ENCODE measurements at regions not wholly inside any gene's neighbourhood (a gene's known extent, or its start where the extent isn't known, plus 50 kb on each side); places are given as distances from the start of the nearest gene placed in this dataset.
A peak's percentile ranks its signal among the peaks of the same experiment; 100 is the strongest.

DNA sequence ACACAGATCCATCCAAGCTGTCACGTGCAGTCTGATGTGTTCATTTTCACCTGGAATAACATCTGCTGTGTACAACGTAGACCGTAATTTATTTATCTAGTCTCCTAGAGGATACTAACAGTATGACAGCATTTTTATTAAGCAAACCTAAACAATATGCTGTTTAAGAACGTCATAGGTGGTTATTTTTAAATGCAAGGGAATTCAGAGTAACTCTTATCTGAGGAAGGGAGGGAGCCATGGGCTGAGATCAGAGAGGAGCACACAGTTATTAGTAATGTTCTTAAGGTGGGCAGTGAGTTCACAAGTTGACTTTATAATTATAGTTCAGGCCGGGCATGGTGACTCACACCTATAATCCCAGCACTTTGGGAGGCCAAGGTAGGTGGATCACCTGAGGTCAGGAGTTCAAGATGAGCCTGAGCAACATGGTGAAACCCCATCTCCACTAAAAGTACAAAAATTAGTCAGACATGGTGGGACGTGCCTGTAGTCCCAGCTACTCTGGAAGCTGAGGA is 193.6 kb downstream of the UACA start:
- TF ChIP-seq POLR2AphosphoS5 (IDR thresholded peaks at IDR 0.05) = no peak
- no peak for TF ChIP-seq POLR2A (IDR thresholded peaks at IDR 0.05)
- TF ChIP-seq, protein P1, sequence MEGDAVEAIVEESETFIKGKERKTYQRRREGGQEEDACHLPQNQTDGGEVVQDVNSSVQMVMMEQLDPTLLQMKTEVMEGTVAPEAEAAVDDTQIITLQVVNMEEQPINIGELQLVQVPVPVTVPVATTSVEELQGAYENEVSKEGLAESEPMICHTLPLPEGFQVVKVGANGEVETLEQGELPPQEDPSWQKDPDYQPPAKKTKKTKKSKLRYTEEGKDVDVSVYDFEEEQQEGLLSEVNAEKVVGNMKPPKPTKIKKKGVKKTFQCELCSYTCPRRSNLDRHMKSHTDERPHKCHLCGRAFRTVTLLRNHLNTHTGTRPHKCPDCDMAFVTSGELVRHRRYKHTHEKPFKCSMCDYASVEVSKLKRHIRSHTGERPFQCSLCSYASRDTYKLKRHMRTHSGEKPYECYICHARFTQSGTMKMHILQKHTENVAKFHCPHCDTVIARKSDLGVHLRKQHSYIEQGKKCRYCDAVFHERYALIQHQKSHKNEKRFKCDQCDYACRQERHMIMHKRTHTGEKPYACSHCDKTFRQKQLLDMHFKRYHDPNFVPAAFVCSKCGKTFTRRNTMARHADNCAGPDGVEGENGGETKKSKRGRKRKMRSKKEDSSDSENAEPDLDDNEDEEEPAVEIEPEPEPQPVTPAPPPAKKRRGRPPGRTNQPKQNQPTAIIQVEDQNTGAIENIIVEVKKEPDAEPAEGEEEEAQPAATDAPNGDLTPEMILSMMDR (IDR thresholded peaks at IDR 0.05) = no peak
- intact Hi-C loops (cut with DNase I; ENCODE audit: low total_unique reads) = no loop called here

DNA sequence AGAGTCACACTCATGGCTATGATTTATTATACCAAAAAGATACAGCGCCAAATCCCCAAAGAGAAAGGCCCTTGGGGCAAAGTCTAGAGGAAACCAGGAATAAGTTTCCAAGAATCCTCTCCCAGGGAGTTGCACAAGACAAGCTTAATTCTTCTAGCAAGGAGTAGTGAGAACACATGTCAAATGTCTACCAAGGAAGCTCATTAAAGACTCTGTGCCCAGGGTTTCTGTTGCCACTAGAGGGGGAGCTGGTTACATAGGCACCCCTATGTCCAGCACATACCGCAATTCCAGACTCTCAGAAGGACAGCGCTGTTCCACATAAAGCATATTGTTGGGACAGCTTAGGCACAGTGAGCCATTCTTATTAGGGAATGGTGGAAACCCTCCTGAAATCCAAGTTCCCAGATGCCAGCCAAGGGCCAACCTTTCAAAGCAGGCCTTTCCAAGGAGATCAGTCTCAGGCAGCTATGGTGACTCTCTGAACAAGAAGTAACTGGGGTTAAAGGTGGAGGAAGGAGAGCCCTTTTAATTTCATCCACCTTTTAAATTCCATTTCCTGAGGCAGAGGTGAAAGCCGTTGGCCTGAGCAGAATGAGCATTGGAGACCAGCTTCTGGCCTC is 194.2 kb downstream of the UACA start:
- no peaks in the 10 kb centered on the region for H3K4me1 ChIP-seq
- no peaks in the 10 kb centered on the region for H3K9me3 ChIP-seq
- H3K36me3 ChIP-seq = no peaks in the 10 kb centered on the region
- H3K27ac ChIP-seq = no peak overlapping the region
- H3K4me3 ChIP-seq = no peak overlapping the region
- no peaks in the 10 kb centered on the region for H3K27me3 ChIP-seq
- intact Hi-C loops (cut with DNase I; ENCODE audit: low total_unique reads) = no loop called here
- DNase-seq (ENCODE audit: low spot score in 2 of 2) = peak in 1 of 2 donors; percentile 29
- no peak for TF ChIP-seq POLR2A (IDR thresholded peaks at IDR 0.05)
- TF ChIP-seq, protein P1 (IDR thresholded peaks at IDR 0.05) = peak in 1 of 3 donors; percentile 10

More for the DNA sequence above, 193.6 kb downstream of the UACA start:
- no peaks in the 10 kb centered on the region for H3K27me3 ChIP-seq
- peak in 1 of 2 donors; percentile 12 for DNase-seq (ENCODE audit: low spot score in 2 of 2)
- no peaks in the 10 kb centered on the region for H3K4me1 ChIP-seq
- H3K36me3 ChIP-seq = no peaks in the 10 kb centered on the region
- H3K9me3 ChIP-seq = peaks cover 0 to 4% of the 10 kb centered on the region in 2 donors
- H3K4me3 ChIP-seq = no peak overlapping the region
- no peak overlapping the region for H3K27ac ChIP-seq

DNA sequence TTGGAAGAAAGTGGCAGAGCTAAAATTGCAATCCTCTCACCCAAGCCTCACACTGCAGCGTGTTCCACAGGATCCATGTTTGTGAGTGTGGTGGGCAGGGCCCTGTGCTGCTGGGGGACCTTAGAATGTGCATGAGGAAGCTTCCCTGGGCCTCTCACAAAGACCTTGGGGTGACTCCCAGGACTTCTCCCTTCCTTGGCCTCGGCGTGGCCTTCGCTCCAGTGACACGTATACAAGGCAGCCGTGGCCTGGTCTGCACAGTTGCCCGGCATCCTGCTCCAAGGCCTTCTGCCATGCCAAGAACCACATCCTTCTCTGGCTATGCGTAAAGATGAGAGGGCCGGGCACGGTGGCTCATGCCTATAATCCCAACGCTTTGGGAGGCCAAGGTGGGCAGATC is 196.4 kb downstream of the UACA start:
- H3K27me3 ChIP-seq = no peaks in the 10 kb centered on the region
- no peak for TF ChIP-seq POLR2A (IDR thresholded peaks at IDR 0.05)
- TF ChIP-seq, protein P1 (IDR thresholded peaks at IDR 0.05) = no peak
- no peak for TF ChIP-seq POLR2AphosphoS5 (IDR thresholded peaks at IDR 0.05)
- H3K4me1 ChIP-seq = no peaks in the 10 kb centered on the region
- H3K27ac ChIP-seq = no peak overlapping the region
- H3K9me3 ChIP-seq = no peaks in the 10 kb centered on the region
- intact Hi-C loops (cut with DNase I; ENCODE audit: low total_unique reads) = no loop called here
- no peaks in the 10 kb centered on the region for H3K36me3 ChIP-seq
- H3K4me3 ChIP-seq = no peak overlapping the region
- peak in 1 of 2 donors; percentile 12 for DNase-seq (ENCODE audit: low spot score in 2 of 2)

DNA sequence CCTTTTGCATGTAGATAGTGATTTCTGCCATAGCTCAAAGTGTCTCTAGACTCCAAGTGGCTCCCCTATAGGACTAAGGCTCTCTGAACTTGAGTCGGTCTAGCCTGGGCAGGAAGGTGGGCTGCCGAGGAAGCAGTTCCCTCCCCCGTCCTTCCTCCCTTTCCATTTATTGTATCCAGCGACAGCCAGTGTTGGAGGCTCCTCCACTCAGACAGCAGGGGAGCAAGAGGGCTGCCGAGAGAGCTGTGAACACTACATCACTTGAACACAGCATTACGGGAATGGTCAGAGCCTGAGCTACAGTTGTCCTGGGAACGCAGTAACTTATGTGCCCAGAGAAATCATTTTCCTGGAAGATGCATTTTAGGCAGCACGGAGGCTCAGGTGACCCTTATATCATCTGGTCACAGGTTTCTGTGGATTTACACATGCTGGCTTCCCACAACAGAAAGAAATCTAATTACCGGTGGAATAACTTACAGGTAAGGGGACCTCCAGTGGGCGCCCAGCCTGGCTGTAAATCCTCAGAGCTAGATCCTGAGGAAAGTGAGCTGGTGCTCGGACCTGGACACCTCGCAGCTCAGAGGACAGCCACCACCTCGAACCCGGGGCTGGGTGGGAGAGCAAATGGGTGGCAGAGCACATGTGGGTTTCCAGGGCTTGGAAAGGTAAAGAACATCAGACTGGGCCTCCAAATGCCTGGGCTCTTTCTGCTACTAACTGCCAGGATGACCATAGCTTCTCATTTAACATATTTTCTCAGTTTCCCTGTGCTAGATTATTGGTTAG is 197.1 kb downstream of the UACA start:
- Histone ChIP-seq H3K4me1 (no peaks in the 10 kb centered on the region), H3K36me3 (no peaks in the 10 kb centered on the region), H3K4me3 (no peak overlapping the region), H3K27me3 (no peaks in the 10 kb centered on the region), H3K27ac (no peak overlapping the region), H3K9me3 (no peaks in the 10 kb centered on the region)
- intact Hi-C loops (cut with DNase I; ENCODE audit: low total_unique reads) = no loop called here
- peak in 1 of 2 donors; percentile 10 for DNase-seq (ENCODE audit: low spot score in 2 of 2)
- TF ChIP-seq, protein P1 (IDR thresholded peaks at IDR 0.05) = no peak
- TF ChIP-seq POLR2A (IDR thresholded peaks at IDR 0.05) (no peak), POLR2AphosphoS5 (IDR thresholded peaks at IDR 0.05) (no peak)

DNA sequence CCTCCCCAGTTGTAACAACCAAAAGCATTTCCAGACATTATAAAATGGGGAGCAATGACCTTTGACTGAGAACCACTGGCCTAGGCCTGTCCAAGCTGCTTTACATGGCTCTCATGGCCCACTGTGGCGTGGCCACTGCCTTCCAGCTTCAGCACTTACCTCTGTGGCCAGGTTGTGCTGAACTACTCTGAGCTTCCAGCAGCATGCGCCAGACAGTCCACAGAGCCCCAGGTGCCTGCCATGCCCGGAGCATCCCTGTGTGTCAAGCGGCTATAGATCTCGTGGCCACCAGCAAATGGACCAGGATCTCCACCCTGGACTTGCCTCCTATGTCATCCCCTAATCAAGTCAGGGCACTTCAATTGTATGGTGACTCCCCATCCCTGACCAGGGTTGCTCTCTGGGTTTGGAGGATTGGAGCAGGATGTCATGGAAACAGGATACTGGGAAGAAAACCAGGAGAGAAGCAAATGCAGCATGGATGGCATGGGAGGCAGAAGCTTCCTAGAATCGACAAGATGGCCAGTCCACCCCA is 199.7 kb downstream of the UACA start:
- intact Hi-C loops (cut with DNase I; ENCODE audit: low total_unique reads) = no loop called here
- H3K36me3 ChIP-seq = no peaks in the 10 kb centered on the region
- no peaks in the 10 kb centered on the region for H3K4me1 ChIP-seq
- no peaks in the 10 kb centered on the region for H3K27me3 ChIP-seq
- H3K27ac ChIP-seq = no peak overlapping the region
- TF ChIP-seq POLR2A (IDR thresholded peaks at IDR 0.05) = no peak
- no peak for TF ChIP-seq POLR2AphosphoS5 (IDR thresholded peaks at IDR 0.05)
- TF ChIP-seq, protein P1 (IDR thresholded peaks at IDR 0.05) = no peak
- no peaks in the 10 kb centered on the region for H3K9me3 ChIP-seq
- DNase-seq (ENCODE audit: low spot score in 2 of 2) = peak in 1 of 2 donors; percentile 2
- no peak overlapping the region for H3K4me3 ChIP-seq
